HCT116 (cell line): ENCODE measurements at regions not wholly inside any gene's neighbourhood (a gene's known extent, or its start where the extent isn't known, plus 50 kb on each side); places are given as distances from the start of the nearest gene placed in this dataset.

Experiments used
- ATAC-seq: fragments of 200-7000 bp; cut with Tn5 transposase; 2 replicates; pipeline ENCODE4 v1.9.1; 2020; ENCODE audit warnings: mild to moderate bottlenecking, moderate library complexity
- BruUV-seq: library from RNA; stranded (reverse); fragments of 400-500 nt; replicated peaks from 2 replicates; lab custom pipeline; 2021; lab: Mats Ljungman, UMichigan
- CTCF ChIA-PET: fragments of 300-600 bp; sonication (Branson Sonifier 250); formaldehyde crosslinking; loops from one replicate; lab custom pipeline; 2021; ENCODE audit warnings: antibody characterized with exemption; lab: Charles Lee
- POLR2A ChIA-PET: fragments of 300-600, 350-600 bp; sonication (Branson Sonifier 250); formaldehyde crosslinking; loops from one replicate; lab custom pipeline; 2021; ENCODE audit warnings: antibody characterized with exemption; lab: Charles Lee
- RAD21 ChIA-PET, 2 experiments: fragments of 300-600 bp; sonication (Branson Sonifier 250); formaldehyde crosslinking; loops; one replicate each; lab custom pipeline; 2023; ENCODE audit warnings: low total read pairs in 2 of 2; ENCODE audit not compliant: uncharacterized antibody in 2 of 2, unreplicated experiment in 2 of 2, low non-redundant PET in 1 of 2; lab: Charles Lee
- DNase-seq: peaks from one replicate; pipeline ENCODE4 v3.0.0-alpha.2; 2010; ENCODE audit warnings: low read depth, low spot score
- H2AFZ ChIP-seq: fragments of 200-600 bp; shearing (Covaris generic), sonication (generic); 2 replicates; pipeline ENCODE4 v1.6.1; 2017; ENCODE audit warnings: low read depth, mixed run types, mixed read lengths, antibody characterized with exemption, low read length; ENCODE audit not compliant: poor library complexity, severe bottlenecking
- H3K27ac ChIP-seq: 2 replicates; pipeline ENCODE4 v1.5.1; 2012; ENCODE audit warnings: low read depth, low read length
- H3K27me3 ChIP-seq: fragments of 200-600 bp; sonication (generic); 2 replicates; pipeline ENCODE4 v1.6.1; 2016; ENCODE audit warnings: mixed run types, low read length, mixed read lengths; ENCODE audit not compliant: insufficient read depth
- H3K36me3 ChIP-seq, 2 experiments: fragments of 200-500 bp in 1 of 2; fragments of 200-600 bp in 1 of 2; sonication (Bioruptor generic) in 1 of 2; sonication (generic) in 1 of 2; 2 replicates each; pipeline versions ENCODE4 v1.5.1 to v1.6.1; 2014 to 2016; ENCODE audit warnings: low read length in 2 of 2, inconsistent platforms in 1 of 2, mixed read lengths in 1 of 2, mixed run types in 1 of 2; ENCODE audit not compliant: insufficient read depth in 2 of 2, control insufficient read depth in 1 of 2
- H3K4me1 ChIP-seq, 2 experiments: fragments of 200-600 bp in 1 of 2; sonication (generic) in 1 of 2; 2 replicates each; pipeline versions ENCODE4 v1.5.1 to v1.6.1; 2012 to 2017; ENCODE audit warnings: low read length in 2 of 2, inconsistent platforms in 1 of 2, mild to moderate bottlenecking in 1 of 2, mixed read lengths in 1 of 2, mixed run types in 1 of 2, moderate library complexity in 1 of 2; ENCODE audit not compliant: insufficient read depth in 2 of 2, control insufficient read depth in 1 of 2
- H3K4me2 ChIP-seq: fragments of 200-600 bp; sonication (generic); 2 replicates; pipeline ENCODE4 v1.6.1; 2017; ENCODE audit warnings: mixed run types, low read length, mixed read lengths
- H3K4me3 ChIP-seq, 2 experiments: fragments of 200-600 bp in 1 of 2; sonication (generic) in 1 of 2; replicated peaks in 1 of 2; 2 replicates each; pipeline ENCODE4 v1.5.1; 2011 to 2016; ENCODE audit warnings: low read length in 2 of 2, control low read depth in 1 of 2, low read depth in 1 of 2, mild to moderate bottlenecking in 1 of 2, mixed read lengths in 1 of 2, mixed run types in 1 of 2
- H3K79me2 ChIP-seq: fragments of 200-600 bp; sonication (generic); 2 replicates; pipeline ENCODE4 v1.6.1; 2017; ENCODE audit warnings: mild to moderate bottlenecking, mixed run types, low read length, moderate library complexity, mixed read lengths; ENCODE audit not compliant: insufficient read depth
- H3K9ac ChIP-seq: fragments of 200-600 bp; sonication (generic); 2 replicates; pipeline ENCODE4 v1.6.1; 2016; ENCODE audit warnings: low read length, mixed read lengths
- H3K9me2 ChIP-seq: fragments of 200-600 bp; sonication (generic), shearing (Covaris generic); 2 replicates; pipeline ENCODE4 v1.6.1; 2017; ENCODE audit warnings: mixed run types, mild to moderate bottlenecking, moderate library complexity; ENCODE audit not compliant: insufficient read depth
- H3K9me3 ChIP-seq, 2 experiments: fragments of 200-500 bp in 1 of 2; fragments of 200-600 bp in 1 of 2; sonication (Bioruptor generic) in 1 of 2; sonication (generic) in 1 of 2; 2 replicates each; pipeline ENCODE4 v1.6.1; 2014 to 2017; ENCODE audit warnings: low read length in 2 of 2, mixed read lengths in 2 of 2, inconsistent platforms in 1 of 2, low read depth in 1 of 2, mild to moderate bottlenecking in 1 of 2, mixed run types in 1 of 2, moderate library complexity in 1 of 2; ENCODE audit not compliant: control insufficient read depth in 1 of 2, insufficient read depth in 1 of 2
- H4K20me1 ChIP-seq: fragments of 200-600 bp; sonication (generic), shearing (Covaris generic); 2 replicates; pipeline ENCODE4 v1.6.1; 2017; ENCODE audit warnings: mixed run types, mild to moderate bottlenecking, moderate library complexity; ENCODE audit not compliant: insufficient read depth
- CEBPB ChIP-seq: IDR thresholded peaks from 2 replicates; pipeline ENCODE4 v1.6.1; 2012; ENCODE audit warnings: low read depth
- EZH2 ChIP-seq: fragments of 200-600 bp; sonication (generic); IDR thresholded peaks from 2 replicates; pipeline ENCODE4 v1.6.1; 2017; ENCODE audit warnings: antibody characterized with exemption, mixed run types
- EZH2phosphoT487 ChIP-seq: fragments of 200-600 bp; IDR thresholded peaks from 2 replicates; pipeline ENCODE4 v1.6.1; 2018; ENCODE audit warnings: antibody characterized with exemption, borderline replicate concordance
- FOSL1 ChIP-seq: IDR thresholded peaks from 2 replicates; pipeline ENCODE4 v1.6.1; 2012; ENCODE audit warnings: low read depth
- SP1 ChIP-seq: IDR thresholded peaks from 2 replicates; pipeline ENCODE4 v1.6.1; 2012; ENCODE audit warnings: low read depth
- SRF ChIP-seq: IDR thresholded peaks from 2 replicates; pipeline ENCODE4 v1.6.1; 2012; ENCODE audit warnings: low read depth
- ZFX ChIP-seq: fragments of 450-650 bp; IDR thresholded peaks from 2 replicates; pipeline ENCODE4 v1.6.1; 2017
- intact Hi-C: fragments of 100-400 bp; cut with micrococcal nuclease; formaldehyde crosslinking; loops from 2 replicates; pipeline ENCODE4 v1.10.0; 2022
- TF ChIP-seq, protein P1 (sequence below): IDR thresholded peaks from 2 replicates; pipeline ENCODE4 v1.6.1; 2012
- TF ChIP-seq, protein P2 (sequence below): IDR thresholded peaks from 2 replicates; pipeline ENCODE4 v1.6.1; 2011; ENCODE audit warnings: mild to moderate bottlenecking, low read length, moderate library complexity; ENCODE audit not compliant: insufficient replicate concordance; ENCODE audit errors: extremely low read depth
- TF ChIP-seq, protein P3 (sequence below): IDR thresholded peaks from 2 replicates; pipeline ENCODE4 v1.6.1; 2012; ENCODE audit warnings: low read depth

DNA sequence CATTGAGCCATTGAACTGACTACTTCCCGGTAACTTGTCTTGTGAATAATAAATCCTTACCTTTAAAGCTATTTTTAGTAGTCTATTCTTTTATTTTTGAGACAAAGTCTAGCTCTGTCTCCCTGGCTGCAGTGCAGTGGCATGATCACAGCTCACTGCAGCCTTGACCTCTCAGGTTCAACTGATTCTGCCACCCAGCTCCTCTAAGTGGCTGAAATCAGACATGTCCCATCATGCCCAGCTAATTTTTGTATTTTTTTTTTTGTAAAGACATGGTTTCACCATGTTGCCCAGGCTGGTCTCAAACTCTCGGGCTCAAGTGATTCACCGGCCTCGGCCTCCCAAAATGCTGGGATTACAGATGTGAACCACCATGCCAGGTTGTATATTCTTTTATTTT is 59.3 kb upstream of the PTGS2 start:
- intact Hi-C loops: no loop called here
- TF ChIP-seq EZH2phosphoT487: no peak
- TF ChIP-seq, all 23 proteins: peak for 0
- no peaks in the 10 kb centered on the region for H3K27me3 ChIP-seq
- no peaks in the 10 kb centered on the region for H3K9me2 ChIP-seq
- ATAC-seq (no peak), DNase-seq (no peak)
- H3K4me3 ChIP-seq: no peak overlapping the region
- H3K36me3 ChIP-seq: no peaks in the 10 kb centered on the region
- no TSS peak for BruUV-seq
- CTCF ChIA-PET: no interaction called here
- H3K27ac ChIP-seq: no peak overlapping the region
- no peaks in the 10 kb centered on the region for H4K20me1 ChIP-seq
- no peak overlapping the region for H3K4me2 ChIP-seq
- no peaks in the 10 kb centered on the region for H3K4me1 ChIP-seq
- no peak overlapping the region for H2AFZ ChIP-seq
- no peak overlapping the region for H3K9ac ChIP-seq
- no peaks in the 10 kb centered on the region for H3K9me3 ChIP-seq
- POLR2A ChIA-PET: no interaction called here
- H3K79me2 ChIP-seq: no peaks in the 10 kb centered on the region
- RAD21 ChIA-PET: no interaction called here

DNA sequence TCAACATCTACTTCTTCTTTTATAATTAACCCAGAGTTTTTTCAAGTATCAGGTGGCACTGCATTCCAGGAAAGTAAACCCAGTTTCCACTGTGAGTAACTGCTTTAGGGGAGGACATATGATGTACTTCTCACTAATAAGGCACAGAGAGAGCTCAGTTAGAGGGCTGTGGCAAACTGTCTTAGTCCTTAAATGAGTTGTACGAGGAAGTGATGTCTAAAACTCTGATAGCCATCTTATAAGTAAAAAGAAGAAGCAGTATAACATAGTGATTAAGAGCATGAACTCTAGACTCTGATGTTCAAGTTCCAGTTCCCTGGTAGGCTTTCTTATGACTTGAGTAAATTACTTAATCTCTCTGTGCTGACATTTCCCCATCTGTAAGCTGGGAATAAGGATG is 58.7 kb upstream of the PTGS2 start:
- Histone ChIP-seq H3K9me2 (no peaks in the 10 kb centered on the region), H3K27me3 (no peaks in the 10 kb centered on the region), H3K4me2 (no peak overlapping the region), H3K36me3 (no peaks in the 10 kb centered on the region), H3K27ac (no peak overlapping the region), H2AFZ (no peak overlapping the region), H3K4me3 (no peak overlapping the region), H3K79me2 (no peaks in the 10 kb centered on the region)
- BruUV-seq: no TSS peak
- POLR2A ChIA-PET: no interaction called here
- intact Hi-C loops: no loop called here
- no peak for TF ChIP-seq ZFX
- no peak for TF ChIP-seq SP1
- no peak for TF ChIP-seq FOSL1
- TF ChIP-seq EZH2: no peak
- TF ChIP-seq, protein P1, sequence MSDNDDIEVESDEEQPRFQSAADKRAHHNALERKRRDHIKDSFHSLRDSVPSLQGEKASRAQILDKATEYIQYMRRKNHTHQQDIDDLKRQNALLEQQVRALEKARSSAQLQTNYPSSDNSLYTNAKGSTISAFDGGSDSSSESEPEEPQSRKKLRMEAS: no peak
- TF ChIP-seq, protein P2, sequence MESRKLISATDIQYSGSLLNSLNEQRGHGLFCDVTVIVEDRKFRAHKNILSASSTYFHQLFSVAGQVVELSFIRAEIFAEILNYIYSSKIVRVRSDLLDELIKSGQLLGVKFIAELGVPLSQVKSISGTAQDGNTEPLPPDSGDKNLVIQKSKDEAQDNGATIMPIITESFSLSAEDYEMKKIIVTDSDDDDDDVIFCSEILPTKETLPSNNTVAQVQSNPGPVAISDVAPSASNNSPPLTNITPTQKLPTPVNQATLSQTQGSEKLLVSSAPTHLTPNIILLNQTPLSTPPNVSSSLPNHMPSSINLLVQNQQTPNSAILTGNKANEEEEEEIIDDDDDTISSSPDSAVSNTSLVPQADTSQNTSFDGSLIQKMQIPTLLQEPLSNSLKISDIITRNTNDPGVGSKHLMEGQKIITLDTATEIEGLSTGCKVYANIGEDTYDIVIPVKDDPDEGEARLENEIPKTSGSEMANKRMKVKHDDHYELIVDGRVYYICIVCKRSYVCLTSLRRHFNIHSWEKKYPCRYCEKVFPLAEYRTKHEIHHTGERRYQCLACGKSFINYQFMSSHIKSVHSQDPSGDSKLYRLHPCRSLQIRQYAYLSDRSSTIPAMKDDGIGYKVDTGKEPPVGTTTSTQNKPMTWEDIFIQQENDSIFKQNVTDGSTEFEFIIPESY: no peak
- TF ChIP-seq, protein P3, sequence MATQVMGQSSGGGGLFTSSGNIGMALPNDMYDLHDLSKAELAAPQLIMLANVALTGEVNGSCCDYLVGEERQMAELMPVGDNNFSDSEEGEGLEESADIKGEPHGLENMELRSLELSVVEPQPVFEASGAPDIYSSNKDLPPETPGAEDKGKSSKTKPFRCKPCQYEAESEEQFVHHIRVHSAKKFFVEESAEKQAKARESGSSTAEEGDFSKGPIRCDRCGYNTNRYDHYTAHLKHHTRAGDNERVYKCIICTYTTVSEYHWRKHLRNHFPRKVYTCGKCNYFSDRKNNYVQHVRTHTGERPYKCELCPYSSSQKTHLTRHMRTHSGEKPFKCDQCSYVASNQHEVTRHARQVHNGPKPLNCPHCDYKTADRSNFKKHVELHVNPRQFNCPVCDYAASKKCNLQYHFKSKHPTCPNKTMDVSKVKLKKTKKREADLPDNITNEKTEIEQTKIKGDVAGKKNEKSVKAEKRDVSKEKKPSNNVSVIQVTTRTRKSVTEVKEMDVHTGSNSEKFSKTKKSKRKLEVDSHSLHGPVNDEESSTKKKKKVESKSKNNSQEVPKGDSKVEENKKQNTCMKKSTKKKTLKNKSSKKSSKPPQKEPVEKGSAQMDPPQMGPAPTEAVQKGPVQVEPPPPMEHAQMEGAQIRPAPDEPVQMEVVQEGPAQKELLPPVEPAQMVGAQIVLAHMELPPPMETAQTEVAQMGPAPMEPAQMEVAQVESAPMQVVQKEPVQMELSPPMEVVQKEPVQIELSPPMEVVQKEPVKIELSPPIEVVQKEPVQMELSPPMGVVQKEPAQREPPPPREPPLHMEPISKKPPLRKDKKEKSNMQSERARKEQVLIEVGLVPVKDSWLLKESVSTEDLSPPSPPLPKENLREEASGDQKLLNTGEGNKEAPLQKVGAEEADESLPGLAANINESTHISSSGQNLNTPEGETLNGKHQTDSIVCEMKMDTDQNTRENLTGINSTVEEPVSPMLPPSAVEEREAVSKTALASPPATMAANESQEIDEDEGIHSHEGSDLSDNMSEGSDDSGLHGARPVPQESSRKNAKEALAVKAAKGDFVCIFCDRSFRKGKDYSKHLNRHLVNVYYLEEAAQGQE: no peak
- no peak for TF ChIP-seq SRF
- no peak for TF ChIP-seq CEBPB
- TF ChIP-seq, all 23 proteins: peak for 0
- ATAC-seq: no peak
- Histone ChIP-seq H3K4me1 (no peaks in the 10 kb centered on the region), H3K9me3 (no peaks in the 10 kb centered on the region), H3K9ac (no peak overlapping the region), H4K20me1 (no peaks in the 10 kb centered on the region)
- DNase-seq: no peak
- ChIA-PET RAD21 (no interaction called here), CTCF (interaction anchor here (1.2 kb wide), 1 partner anchor 16 kb away, joined by 5 read pairs; no protein-coding TSS in a partner anchor)
